ENCODE measurements at regions not wholly inside any gene's neighbourhood (a gene's known extent, or its start where the extent isn't known, plus 50 kb on each side); places are given as distances from the start of the nearest gene placed in this dataset.

DNA sequence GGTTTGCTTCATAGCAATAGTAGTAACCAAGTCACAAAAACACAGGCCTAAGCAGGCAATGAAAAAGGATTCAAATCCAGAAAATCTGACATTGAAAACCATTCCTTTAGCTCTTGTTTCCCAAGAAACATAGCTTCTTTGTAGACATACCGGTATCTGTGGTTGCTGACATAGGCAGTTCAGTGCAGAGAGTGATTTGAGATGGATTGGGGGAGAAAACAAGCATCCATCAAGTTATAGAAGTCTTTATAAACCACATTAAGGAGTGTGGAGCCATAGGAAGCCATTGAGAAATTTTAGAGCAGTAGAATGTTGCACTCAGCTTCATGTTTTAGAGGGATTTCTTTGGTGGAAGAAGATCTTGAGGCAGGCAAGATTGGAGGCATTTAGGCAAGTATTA, 91.2 kb upstream of the MARCKS start:
- TF ChIP-seq, protein P1, sequence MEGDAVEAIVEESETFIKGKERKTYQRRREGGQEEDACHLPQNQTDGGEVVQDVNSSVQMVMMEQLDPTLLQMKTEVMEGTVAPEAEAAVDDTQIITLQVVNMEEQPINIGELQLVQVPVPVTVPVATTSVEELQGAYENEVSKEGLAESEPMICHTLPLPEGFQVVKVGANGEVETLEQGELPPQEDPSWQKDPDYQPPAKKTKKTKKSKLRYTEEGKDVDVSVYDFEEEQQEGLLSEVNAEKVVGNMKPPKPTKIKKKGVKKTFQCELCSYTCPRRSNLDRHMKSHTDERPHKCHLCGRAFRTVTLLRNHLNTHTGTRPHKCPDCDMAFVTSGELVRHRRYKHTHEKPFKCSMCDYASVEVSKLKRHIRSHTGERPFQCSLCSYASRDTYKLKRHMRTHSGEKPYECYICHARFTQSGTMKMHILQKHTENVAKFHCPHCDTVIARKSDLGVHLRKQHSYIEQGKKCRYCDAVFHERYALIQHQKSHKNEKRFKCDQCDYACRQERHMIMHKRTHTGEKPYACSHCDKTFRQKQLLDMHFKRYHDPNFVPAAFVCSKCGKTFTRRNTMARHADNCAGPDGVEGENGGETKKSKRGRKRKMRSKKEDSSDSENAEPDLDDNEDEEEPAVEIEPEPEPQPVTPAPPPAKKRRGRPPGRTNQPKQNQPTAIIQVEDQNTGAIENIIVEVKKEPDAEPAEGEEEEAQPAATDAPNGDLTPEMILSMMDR (IDR thresholded peaks at IDR 0.05; ENCODE audit: low read depth, low read length) = no peak
- H3K27ac ChIP-seq = no peak overlapping the region
- no peaks in the 10 kb centered on the region for H3K36me3 ChIP-seq
- DNase-seq = no peak
- H3K9me3 ChIP-seq (ENCODE audit: severe bottlenecking) = no peaks in the 10 kb centered on the region
- H3K27me3 ChIP-seq (ENCODE audit: insufficient read depth, low read depth, severe bottlenecking) = no peaks in the 10 kb centered on the region
- no peak overlapping the region for H3K4me3 ChIP-seq (ENCODE audit: low read depth, low read length)

- no peak for DNase-seq
- H3K4me3 ChIP-seq (ENCODE audit: low read depth, low read length) = no peak overlapping the region
- TF ChIP-seq, protein P1 (IDR thresholded peaks at IDR 0.05; ENCODE audit: low read depth, low read length) = no peak
- H3K9me3 ChIP-seq (ENCODE audit: severe bottlenecking) = no peaks in the 10 kb centered on the region
- H3K36me3 ChIP-seq = no peaks in the 10 kb centered on the region
- no peaks in the 10 kb centered on the region for H3K27me3 ChIP-seq (ENCODE audit: insufficient read depth, low read depth, severe bottlenecking)
- H3K27ac ChIP-seq = no peak overlapping the region
These were observed 89.2 kb upstream of the MARCKS start for GRCh38 chr6:113767985-113768384.

GRCh38 chr6:113772961-113773360, 84.2 kb upstream of the MARCKS start:
- Histone ChIP-seq H3K27me3 (ENCODE audit: insufficient read depth, low read depth, severe bottlenecking) (no peaks in the 10 kb centered on the region), H3K27ac (no peak overlapping the region), H3K36me3 (no peaks in the 10 kb centered on the region), H3K4me3 (ENCODE audit: low read depth, low read length) (no peak overlapping the region), H3K9me3 (ENCODE audit: severe bottlenecking) (no peaks in the 10 kb centered on the region)
- no peak for DNase-seq
- TF ChIP-seq, protein P1 (IDR thresholded peaks at IDR 0.05; ENCODE audit: low read depth, low read length) = no peak

GRCh38 chr6:113774127-113774825, 82.9 kb upstream of the MARCKS start:
- DNase-seq = no peak
- H3K9me3 ChIP-seq (ENCODE audit: severe bottlenecking) = no peaks in the 10 kb centered on the region
- TF ChIP-seq, protein P1 (IDR thresholded peaks at IDR 0.05; ENCODE audit: low read depth, low read length) = no peak
- no peak overlapping the region for H3K4me3 ChIP-seq (ENCODE audit: low read depth, low read length)
- no peak overlapping the region for H3K27ac ChIP-seq
- H3K36me3 ChIP-seq = no peaks in the 10 kb centered on the region
- no peaks in the 10 kb centered on the region for H3K27me3 ChIP-seq (ENCODE audit: insufficient read depth, low read depth, severe bottlenecking)

- Histone ChIP-seq H3K4me3 (ENCODE audit: low read depth, low read length) (no peak overlapping the region), H3K27me3 (ENCODE audit: insufficient read depth, low read depth, severe bottlenecking) (no peaks in the 10 kb centered on the region), H3K9me3 (ENCODE audit: severe bottlenecking) (no peaks in the 10 kb centered on the region)
These were observed 80.1 kb upstream of the MARCKS start for GRCh38 chr6:113776998-113777397.

More at GRCh38 chr6:113776998-113777397, 80.1 kb upstream of the MARCKS start:
- no peak for DNase-seq
- Histone ChIP-seq H3K36me3 (no peaks in the 10 kb centered on the region), H3K27ac (no peak overlapping the region)
- TF ChIP-seq, protein P1 (IDR thresholded peaks at IDR 0.05; ENCODE audit: low read depth, low read length) = no peak

Data from WERI-Rb-1 (cell line).